ENCODE measurements at regions not wholly inside any gene's neighbourhood (a gene's known extent, or its start where the extent isn't known, plus 50 kb on each side); places are given as distances from the start of the nearest gene placed in this dataset.

DNA sequence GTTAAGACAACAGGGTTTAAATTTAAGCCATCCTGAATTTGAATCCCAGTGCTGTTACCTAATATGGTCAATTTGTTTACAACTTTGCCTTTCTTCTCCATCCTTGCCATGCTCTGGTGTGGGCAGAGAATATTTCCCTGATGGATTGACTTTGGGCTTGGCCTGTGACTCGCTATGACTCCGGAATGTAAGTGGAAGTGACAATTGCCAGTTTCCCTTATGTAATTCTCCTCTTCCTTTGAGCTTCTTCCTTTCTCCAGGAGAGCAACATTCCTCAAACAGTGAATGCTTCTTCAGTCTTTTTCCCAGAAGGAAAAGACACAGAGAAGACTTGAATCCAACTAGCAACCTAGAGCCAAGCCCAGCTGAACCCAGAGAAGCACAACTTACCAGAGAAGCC is 159.1 kb downstream of the LURAP1L start:
- TF ChIP-seq, protein P1, sequence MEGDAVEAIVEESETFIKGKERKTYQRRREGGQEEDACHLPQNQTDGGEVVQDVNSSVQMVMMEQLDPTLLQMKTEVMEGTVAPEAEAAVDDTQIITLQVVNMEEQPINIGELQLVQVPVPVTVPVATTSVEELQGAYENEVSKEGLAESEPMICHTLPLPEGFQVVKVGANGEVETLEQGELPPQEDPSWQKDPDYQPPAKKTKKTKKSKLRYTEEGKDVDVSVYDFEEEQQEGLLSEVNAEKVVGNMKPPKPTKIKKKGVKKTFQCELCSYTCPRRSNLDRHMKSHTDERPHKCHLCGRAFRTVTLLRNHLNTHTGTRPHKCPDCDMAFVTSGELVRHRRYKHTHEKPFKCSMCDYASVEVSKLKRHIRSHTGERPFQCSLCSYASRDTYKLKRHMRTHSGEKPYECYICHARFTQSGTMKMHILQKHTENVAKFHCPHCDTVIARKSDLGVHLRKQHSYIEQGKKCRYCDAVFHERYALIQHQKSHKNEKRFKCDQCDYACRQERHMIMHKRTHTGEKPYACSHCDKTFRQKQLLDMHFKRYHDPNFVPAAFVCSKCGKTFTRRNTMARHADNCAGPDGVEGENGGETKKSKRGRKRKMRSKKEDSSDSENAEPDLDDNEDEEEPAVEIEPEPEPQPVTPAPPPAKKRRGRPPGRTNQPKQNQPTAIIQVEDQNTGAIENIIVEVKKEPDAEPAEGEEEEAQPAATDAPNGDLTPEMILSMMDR (IDR thresholded peaks at IDR 0.05) = no peak
- TF ChIP-seq POLR2A (IDR thresholded peaks at IDR 0.05) = no peak

All from uterus (tissue), 2 donors.